Frontal cortex (tissue), 3 donors: ENCODE measurements at regions not wholly inside any gene's neighbourhood (a gene's known extent, or its start where the extent isn't known, plus 50 kb on each side); places are given as distances from the start of the nearest gene placed in this dataset.

Source experiments
- DNase-seq, 2 donors: peaks; one replicate each; pipeline ENCODE4 v3.0.0; 2012; ENCODE audit warnings: low spot score in 2 of 2
- FAIRE-seq: peaks from 2 replicates; lab custom pipeline; 2012; peaks lifted over from hg19 to GRCh38; lab: Jason Lieb, UNC
- donor health status: control.
- donor health status: control.
- donor health status: control.

GRCh38 chr6:23561732-23562131 is 564.3 kb upstream of the NRSN1 start:
- DNase-seq (no peak), FAIRE-seq (no peak)

DNA sequence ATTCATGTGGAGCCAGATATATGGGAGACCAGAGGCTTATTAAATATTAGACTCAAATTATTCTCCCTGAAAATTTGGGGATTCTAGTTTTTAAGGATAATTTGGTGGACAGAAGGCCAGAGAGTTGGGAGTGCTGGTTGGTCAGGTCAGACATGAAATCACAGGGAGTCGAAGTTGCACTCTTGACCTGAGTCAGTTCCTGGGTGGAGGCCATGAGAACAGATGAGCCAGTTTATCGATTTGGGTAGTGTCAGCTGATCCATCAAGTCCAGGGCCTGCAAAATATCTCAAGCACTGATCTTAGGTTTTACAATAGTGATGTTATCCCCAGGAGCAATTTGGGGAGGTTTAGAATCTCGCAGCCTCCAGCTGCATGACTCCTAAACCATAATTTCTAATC is 563.5 kb upstream of the NRSN1 start:
- DNase-seq (no peak), FAIRE-seq (no peak)

DNA sequence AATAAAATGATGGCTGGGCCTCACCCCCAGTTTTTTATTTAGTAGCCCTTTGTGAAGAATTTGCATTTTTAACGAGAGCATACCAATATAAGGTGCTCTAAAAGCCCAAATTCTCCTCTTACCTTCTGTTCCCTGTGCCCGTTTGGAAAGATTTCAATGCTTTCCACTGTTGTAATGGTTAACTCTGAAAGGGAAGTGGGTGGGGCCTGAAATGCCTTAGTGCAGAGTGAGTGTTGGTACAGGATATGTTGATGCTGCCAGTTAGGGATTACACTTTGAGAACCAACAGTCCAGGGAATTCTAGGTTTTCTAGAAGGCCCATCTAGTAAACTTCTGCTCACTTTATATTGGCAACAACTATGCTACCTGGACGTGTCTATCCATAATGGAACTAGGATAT is 562.7 kb upstream of the NRSN1 start:
- DNase-seq (no peak), FAIRE-seq (no peak)

- no peak for FAIRE-seq
- DNase-seq = no peak
These were observed 559.6 kb upstream of the NRSN1 start for GRCh38 chr6:23566418-23566817.

GRCh38 chr6:23568292-23568691 is 557.7 kb upstream of the NRSN1 start:
- no peak for FAIRE-seq
- no peak for DNase-seq

DNA sequence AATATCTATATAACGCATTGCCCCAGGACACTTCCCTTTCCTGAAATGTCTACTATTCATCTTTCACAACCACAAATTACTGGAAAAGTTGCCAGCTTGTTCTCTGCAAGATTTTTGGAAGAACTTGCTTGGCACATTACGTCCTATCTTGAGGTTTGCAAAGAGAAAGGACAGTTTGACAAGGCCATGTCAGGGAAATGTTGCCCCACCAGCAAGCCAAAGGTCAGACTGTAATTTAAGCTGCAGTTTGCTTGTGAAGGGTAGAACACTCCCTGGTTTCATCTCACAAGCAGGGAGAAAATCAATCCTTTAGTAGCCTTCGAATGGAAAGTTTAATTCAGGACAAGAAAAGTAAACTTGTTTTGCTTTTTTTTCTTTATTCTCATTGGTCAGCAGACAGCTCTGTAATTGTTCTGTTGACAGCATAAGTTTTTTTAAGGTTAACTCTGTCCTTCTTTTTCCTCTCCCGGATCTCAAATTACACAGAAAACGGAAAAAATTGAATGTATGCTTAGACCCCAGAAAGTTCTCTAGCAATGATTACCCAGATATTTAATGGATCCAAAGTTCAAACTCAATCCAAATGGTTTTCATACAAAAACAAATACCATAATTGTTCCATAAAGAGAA is 541.8 kb upstream of the NRSN1 start:
- FAIRE-seq (no peak), DNase-seq (no peak)

- no peak for FAIRE-seq
These were observed 538.4 kb upstream of the NRSN1 start for GRCh38 chr6:23587582-23587981.

GRCh38 chr6:23589811-23590210 is 536.2 kb upstream of the NRSN1 start:
- DNase-seq (no peak), FAIRE-seq (no peak)

More at GRCh38 chr6:23587582-23587981, 538.4 kb upstream of the NRSN1 start:
- no peak for DNase-seq

DNA sequence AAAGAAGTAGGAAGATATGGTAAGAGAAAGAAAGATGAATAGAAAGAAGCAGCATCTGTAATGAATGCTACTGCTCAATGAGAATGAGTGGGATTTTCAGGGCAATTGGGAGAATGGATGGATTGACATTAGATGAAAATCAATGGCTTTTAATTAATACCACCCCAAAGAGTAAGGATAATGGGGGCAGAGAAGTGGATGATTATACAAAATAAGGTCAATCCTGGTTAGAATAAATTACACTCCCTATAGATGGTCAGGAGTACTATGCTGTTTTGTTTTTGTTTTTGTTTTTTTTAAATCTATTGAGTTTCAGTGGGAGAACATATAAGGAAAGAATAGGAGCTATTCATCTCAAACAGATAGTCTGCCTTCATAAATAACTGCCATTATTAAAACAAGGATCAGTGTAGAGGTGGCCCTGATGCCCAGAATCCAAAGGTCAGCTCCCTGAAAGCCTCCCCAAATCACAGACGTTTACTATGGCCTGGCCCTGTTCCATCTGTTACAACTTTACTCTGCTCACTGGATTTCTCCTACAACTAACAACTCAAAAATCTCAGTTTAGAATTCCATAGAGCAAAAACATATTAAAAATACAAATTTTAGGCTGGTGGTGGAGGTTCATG is 535.4 kb upstream of the NRSN1 start:
- FAIRE-seq (no peak), DNase-seq (no peak)

- DNase-seq = no peak
- FAIRE-seq = no peak
These were observed 534.3 kb upstream of the NRSN1 start for GRCh38 chr6:23591761-23592160.

DNA sequence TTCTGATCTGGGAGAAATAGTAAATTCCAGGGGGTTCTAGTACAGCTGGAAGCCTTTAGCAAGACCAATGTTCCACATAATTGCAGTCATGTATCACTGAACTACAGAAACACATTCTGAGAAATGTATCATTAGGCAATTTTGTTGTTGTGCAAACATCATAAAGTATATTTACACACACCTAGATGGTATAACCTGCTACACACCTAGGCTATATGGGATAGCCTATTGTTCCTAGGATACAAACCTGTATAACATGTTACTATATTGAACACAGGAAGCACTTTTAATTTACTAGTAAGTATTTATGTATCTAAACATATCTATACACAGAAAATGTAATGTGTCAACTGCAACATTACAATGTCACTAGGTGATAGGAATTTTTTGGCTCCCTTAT is 525.9 kb upstream of the NRSN1 start:
- DNase-seq = no peak
- FAIRE-seq = no peak

DNA sequence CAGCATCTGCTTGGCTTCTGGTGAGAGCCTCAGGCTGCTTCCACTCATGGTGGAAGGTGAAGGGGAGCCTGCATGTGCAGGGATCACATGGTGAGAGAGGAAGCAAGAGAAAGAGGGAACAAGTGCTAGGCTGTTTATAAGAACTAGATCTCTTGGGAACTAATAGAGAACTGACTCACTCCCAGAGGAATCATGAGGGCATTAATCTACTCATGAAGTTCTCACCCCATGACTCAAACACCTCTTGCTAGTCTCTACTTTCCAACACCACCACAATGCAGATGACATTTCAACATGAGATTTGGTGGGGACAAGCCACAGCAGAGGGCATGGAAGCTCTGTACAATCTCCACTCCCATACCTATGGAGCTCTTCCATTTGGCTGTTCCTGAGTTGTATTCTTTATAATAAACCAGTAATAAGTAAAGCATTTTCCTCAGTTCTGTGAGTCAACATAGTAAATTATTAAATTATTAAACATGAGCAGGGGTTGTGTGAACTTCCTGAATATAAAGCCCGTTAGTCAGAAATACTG is 524.1 kb upstream of the NRSN1 start:
- DNase-seq (no peak), FAIRE-seq (no peak)

DNA sequence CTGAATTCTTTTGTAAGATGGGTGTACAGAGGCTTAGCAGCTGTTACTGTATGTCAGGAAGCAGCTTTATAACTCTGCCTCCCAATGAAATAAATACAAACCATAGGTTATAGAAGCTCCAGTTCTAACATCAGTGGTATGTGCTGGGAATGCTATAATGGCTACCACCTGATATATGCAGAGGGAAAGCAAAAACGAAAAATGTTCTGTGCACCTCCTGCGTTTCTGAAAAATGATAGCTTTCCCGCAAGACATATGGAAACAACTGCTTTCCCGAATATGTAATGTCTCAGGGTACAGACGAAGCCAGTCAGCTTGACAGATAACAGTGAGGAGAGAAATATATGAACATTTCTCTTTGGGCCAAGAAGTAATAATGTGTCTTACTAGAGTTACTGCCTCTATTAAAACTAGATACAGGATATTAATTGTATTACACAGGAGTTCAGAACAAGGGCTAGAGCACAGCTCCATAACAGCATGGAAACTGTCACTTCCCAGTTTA is 517.0 kb upstream of the NRSN1 start:
- no peak for FAIRE-seq

DNA sequence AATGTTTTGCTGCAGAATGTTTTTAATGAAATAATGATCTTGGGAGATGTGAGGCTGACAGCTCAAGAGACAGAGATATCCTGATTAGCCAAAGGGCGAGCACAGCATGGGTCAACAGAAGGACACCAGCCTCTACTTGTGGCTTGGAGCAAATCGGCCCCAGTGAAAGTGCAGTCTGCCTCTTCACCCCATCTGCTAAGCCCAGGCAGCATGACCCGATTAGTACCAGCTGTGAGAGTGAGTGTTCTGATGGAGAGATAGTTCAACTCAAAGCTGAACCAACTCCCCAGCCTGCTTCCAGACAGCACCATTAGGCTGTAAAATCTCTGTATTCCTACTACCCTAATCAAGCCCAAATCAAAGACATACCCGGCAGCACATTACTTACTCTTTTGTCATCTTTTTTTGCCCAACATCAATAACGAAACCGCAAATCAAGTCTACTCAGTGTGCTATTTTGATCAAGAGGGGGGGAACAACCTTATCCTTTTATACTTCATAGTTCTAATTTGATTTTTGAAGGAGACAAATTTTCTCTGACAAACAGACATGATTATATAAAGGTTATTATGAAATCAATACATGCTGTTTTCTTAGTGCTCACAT is 514.1 kb upstream of the NRSN1 start:
- DNase-seq (no peak), FAIRE-seq (no peak)

More for the DNA sequence above, 517.0 kb upstream of the NRSN1 start:
- no peak for DNase-seq

DNA sequence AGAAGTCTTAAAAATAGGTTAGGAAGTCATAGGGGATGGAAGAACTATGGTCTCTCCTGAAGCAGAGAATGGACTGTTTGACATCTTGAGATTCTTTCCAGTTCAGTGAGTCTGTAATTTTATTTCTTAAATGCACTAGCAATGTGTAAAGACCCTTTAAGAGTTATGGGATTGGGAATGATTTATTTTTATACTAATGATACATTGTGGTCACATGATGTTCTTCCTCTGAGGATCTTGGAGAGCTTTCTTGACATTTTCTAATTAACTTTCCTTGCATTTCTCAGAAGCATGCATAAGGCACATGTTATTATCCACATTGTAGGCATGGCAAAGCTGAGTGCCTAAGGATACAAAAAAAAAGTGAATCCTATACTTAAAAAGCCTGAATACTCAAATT is 507.6 kb upstream of the NRSN1 start:
- FAIRE-seq = no peak
- no peak for DNase-seq

- FAIRE-seq (no peak), DNase-seq (no peak)
These were observed 505.1 kb upstream of the NRSN1 start for GRCh38 chr6:23620911-23621401.

- FAIRE-seq (no peak), DNase-seq (no peak)
These were observed 495.0 kb upstream of the NRSN1 start for GRCh38 chr6:23630726-23631635.

GRCh38 chr6:23633996-23634395 is 492.0 kb upstream of the NRSN1 start:
- DNase-seq = peak in 1 of 2 donors; percentile 4
- no peak for FAIRE-seq

- FAIRE-seq (no peak), DNase-seq (no peak)
These were observed 490.9 kb upstream of the NRSN1 start for GRCh38 chr6:23635150-23635549.

DNA sequence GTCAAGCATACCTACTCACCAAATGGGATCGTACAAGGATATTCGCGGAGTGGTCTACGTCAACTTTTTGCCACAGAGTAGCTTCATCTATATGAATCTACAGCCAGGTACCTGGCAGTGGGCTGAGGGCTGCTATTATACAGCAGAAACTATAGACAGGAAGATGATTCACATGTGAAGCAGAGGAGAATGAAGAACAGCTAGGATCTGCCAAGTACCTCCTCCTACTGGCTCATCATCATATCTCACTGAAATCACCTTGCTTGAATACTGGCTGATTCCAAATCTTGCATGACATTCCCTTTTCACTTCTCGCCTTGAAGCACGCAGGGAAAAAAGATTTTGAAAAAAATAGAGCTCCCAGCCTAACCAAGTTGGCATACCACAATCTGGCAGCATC is 488.7 kb upstream of the NRSN1 start:
- no peak for FAIRE-seq
- DNase-seq = no peak
